HG02943 (cell line): ENCODE measurements at regions not wholly inside any gene's neighbourhood (a gene's known extent, or its start where the extent isn't known, plus 50 kb on each side); places are given as distances from the start of the nearest gene placed in this dataset.
A peak's percentile ranks its signal among the peaks of the same experiment; 100 is the strongest.

Experiments used
- ATAC-seq: cut with Tn5 transposase; IDR thresholded peaks from one replicate; pipeline ENCODE4 v1.9.1; 2021; ENCODE audit warnings: mild to moderate bottlenecking, low read depth, moderate library complexity; ENCODE audit not compliant: unreplicated experiment

GRCh38 chr2:94939349-94939748, 68.1 kb downstream of the TEKT4 start:
- ATAC-seq, result no peak

- no peak for ATAC-seq
These were observed 76.1 kb downstream of the TEKT4 start for GRCh38 chr2:94947097-94948016.

- no peak for ATAC-seq
These were observed 69.8 kb upstream of the MAL start for GRCh38 chr2:94955702-94956101.

GRCh38 chr2:94956797-94957391, 68.6 kb upstream of the MAL start:
- ATAC-seq, result peak; percentile 63

- no peak for ATAC-seq
These were observed 67.3 kb upstream of the MAL start for GRCh38 chr2:94958245-94958644.

- no peak for ATAC-seq
These were observed 65.2 kb upstream of the MAL start for GRCh38 chr2:94960266-94960665.

GRCh38 chr2:94960751-94961150, 64.8 kb upstream of the MAL start:
- ATAC-seq, result no peak

- no peak for ATAC-seq
These were observed 61.3 kb upstream of the MAL start for GRCh38 chr2:94964193-94964592.

- no peak for ATAC-seq
These were observed 58.8 kb upstream of the MAL start for GRCh38 chr2:94966689-94967088.

GRCh38 chr2:94970353-94970752, 55.2 kb upstream of the MAL start:
- no peak for ATAC-seq
